ENCODE measurements at regions not wholly inside any gene's neighbourhood (a gene's known extent, or its start where the extent isn't known, plus 50 kb on each side); places are given as distances from the start of the nearest gene placed in this dataset.

DNA sequence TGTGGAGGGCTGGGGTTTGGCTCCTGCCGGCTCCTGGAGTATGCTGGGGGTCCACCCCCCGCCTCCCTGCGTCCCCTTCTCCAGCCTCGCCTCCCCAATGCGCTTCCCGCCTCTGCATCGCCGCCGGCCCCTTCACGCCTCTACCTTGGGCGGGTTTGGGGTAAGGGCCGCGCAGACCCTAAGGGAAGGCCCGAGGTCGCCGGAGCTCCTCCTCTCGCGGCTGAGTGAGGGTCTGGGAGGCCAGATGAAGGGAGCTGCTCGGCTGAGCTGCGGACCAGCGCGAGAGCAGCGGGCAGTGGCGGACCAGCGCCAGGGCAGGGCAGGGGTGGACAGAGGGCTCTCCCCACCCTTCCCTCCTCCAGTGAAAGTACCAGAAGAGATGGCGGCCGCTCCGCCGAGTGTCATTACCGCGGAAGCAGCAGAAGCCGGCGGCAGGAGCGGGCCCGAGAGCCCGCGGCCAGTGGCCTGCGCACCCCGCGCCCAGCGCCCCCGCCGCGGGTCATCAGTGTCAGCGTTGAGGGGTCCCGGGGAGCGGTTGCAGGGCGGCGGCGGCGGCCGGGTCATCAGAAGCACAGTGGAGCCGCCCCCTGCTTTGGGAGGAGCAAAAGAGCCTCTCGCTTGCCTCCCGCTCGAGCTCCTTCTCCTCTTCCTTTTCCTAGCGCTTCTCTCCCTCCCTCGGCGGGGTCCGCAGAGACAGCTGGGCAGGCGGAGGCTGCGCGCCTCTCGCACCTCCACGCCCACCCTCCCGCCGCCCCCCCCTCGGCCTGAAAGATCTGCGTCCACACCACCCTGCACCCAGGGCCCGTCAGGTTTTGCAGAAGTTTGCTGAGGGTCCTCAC is 255.6 kb upstream of the CADM1 start:
- no peak for TF ChIP-seq POLR2A (IDR thresholded peaks at IDR 0.05; ENCODE audit: low read length)
- TF ChIP-seq EP300 (IDR thresholded peaks at IDR 0.05), result no peak
- TF ChIP-seq, protein P1, sequence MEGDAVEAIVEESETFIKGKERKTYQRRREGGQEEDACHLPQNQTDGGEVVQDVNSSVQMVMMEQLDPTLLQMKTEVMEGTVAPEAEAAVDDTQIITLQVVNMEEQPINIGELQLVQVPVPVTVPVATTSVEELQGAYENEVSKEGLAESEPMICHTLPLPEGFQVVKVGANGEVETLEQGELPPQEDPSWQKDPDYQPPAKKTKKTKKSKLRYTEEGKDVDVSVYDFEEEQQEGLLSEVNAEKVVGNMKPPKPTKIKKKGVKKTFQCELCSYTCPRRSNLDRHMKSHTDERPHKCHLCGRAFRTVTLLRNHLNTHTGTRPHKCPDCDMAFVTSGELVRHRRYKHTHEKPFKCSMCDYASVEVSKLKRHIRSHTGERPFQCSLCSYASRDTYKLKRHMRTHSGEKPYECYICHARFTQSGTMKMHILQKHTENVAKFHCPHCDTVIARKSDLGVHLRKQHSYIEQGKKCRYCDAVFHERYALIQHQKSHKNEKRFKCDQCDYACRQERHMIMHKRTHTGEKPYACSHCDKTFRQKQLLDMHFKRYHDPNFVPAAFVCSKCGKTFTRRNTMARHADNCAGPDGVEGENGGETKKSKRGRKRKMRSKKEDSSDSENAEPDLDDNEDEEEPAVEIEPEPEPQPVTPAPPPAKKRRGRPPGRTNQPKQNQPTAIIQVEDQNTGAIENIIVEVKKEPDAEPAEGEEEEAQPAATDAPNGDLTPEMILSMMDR (IDR thresholded peaks at IDR 0.05), result no peak
- TF ChIP-seq GATA3 (IDR thresholded peaks at IDR 0.05; ENCODE audit: borderline replicate concordance), result no peak
- no peak for TF ChIP-seq NFE2L2 (conservative IDR thresholded peaks at IDR 0.05; ENCODE audit: low read length)
- TF ChIP-seq CEBPB (IDR thresholded peaks at IDR 0.05), result no peak
- no peak for TF ChIP-seq HDAC2 (IDR thresholded peaks at IDR 0.05)
